ENCODE measurements at regions not wholly inside any gene's neighbourhood (a gene's known extent, or its start where the extent isn't known, plus 50 kb on each side); places are given as distances from the start of the nearest gene placed in this dataset.
A peak's percentile ranks its signal among the peaks of the same experiment; 100 is the strongest.

- DNase-seq = no peak
These were observed 105.8 kb upstream of the RIPOR2 start for GRCh38 chr6:25041485-25042035.

DNA sequence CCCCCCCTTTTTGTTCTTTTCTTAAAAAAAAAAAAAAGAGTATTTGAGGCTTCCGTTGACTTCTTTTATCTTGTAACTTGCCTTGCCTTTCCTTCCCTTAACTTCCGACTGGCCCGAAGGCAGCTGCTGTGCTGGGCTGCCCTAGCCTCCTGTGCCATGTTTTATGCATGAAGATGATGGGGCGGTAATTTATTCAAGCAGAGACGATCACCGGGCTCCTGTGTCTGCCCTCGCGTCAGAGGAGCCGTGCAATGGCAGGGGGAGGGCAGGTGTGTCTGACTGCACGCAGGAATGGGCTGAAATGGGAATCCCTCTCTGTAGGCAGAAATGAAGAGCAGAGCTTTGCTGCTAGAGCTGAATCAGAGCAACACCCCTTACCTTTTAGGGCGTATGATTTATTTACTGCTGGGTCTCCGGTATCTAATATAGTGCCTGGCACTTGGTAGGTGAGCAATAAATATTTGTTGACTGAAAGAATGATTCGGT is 106.3 kb upstream of the RIPOR2 start:
- no peak for DNase-seq

GRCh38 chr6:25042536-25042935 is 106.8 kb upstream of the RIPOR2 start:
- DNase-seq = no peak

DNA sequence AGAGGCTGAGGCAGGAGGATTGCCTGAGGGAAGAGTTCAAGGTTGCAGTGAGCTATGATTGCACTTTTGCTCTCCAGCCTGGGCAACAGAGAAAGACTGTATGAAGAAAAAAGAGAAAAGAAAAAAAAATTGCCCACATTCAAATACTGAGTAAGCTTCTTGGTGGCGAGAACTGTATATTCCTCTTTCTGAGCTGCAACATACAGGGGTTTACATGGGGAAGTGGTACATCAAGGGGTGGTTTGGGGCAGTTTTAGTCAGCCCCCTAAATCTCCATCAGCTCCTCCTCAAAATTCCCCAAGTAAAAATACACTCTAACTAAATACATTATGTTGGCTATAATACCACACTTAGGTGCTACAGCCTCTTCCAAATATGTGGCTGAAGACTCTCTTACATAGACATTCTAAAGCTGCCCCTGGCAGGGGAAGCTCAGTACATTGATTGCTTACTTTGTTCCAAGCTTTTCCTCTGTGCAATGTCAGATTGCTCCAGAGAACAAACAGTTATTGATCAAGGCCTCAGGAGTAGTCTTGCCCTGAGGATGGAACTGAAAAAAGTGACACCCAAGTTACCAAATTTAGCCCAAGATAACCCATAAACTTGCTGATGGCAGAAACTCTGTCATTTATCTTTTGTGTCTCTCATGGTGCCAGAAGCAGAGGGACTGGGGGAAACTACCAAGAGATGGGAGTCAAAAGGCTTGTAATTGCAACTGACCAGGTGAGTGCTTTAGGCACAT is 107.4 kb upstream of the RIPOR2 start:
- no peak for DNase-seq

DNA sequence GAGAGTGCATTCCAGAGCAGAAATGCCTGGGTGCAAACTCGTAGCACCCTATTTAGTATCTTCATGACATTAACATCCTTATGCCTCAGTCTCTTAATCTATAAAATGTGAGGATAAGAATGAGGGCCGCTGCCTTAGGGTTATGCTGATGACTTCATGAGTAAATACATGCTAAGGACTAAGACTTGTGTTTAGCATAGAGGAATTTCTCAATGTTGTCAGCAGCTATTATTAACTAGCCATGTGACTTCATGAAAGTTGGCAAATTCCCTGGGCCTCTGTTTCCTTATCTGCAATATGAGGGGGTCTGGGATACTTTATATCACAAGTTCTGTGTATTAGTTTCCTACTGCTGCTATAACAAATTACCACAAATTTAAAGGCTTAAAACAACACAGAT is 108.1 kb upstream of the RIPOR2 start:
- DNase-seq = no peak

DNA sequence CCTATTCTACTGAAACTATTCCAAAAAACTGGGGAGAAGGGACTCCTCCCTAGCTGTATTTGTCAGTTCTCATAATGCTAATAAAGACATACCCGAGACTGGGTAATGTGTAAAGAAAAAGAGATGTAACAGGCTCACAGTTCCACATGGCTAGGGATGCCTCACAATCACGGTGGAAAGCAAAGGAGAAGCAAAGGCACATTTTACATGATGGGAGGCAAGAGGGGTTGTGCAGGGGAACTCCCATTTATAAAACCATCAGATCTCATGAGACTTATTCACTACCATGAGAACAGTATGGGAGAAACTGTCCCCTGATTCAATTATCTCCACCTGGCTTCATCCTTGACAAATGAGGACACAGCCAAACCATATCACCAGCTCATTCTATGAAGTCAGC is 111.2 kb upstream of the RIPOR2 start:
- no peak for DNase-seq

GRCh38 chr6:25050356-25050755 is 114.6 kb upstream of the RIPOR2 start:
- DNase-seq = peak; percentile 30

GRCh38 chr6:25051083-25051482 is 115.3 kb upstream of the RIPOR2 start:
- no peak for DNase-seq

GRCh38 chr6:25052181-25052580 is 116.4 kb upstream of the RIPOR2 start:
- no peak for DNase-seq

- DNase-seq = no peak
These were observed 118.2 kb upstream of the RIPOR2 start for GRCh38 chr6:25053875-25054371.

- no peak for DNase-seq
These were observed 118.7 kb upstream of the RIPOR2 start for GRCh38 chr6:25054469-25054868.

- DNase-seq = no peak
These were observed 120.4 kb upstream of the RIPOR2 start for GRCh38 chr6:25056130-25056529.

GRCh38 chr6:25057111-25057905 is 121.5 kb upstream of the RIPOR2 start:
- no peak for DNase-seq

- no peak for DNase-seq
These were observed 122.7 kb upstream of the RIPOR2 start for GRCh38 chr6:25058441-25058840.

- no peak for DNase-seq
These were observed 123.2 kb upstream of the RIPOR2 start for GRCh38 chr6:25058941-25059340.

DNA sequence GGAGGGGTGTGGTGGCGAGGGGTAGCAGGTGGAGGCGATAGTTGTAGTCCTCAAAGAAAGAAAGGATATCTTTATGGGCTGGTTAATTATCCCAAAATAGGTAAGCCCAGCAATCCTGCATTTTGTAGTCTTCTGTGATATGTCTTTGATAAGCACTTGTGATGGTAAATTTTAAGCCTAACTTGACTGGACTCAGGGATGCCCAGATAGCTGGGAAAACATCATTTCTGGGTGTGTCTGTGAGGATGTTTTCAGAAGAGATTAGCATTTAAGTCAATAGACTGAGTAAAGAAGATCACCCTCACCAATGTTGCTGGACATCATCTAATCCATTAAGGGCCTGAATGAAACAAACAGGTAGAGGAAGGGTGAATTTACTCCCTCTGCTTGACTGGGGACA is 124.8 kb upstream of the RIPOR2 start:
- no peak for DNase-seq

- no peak for DNase-seq
These were observed 125.7 kb upstream of the RIPOR2 start for GRCh38 chr6:25061289-25061936.

DNA sequence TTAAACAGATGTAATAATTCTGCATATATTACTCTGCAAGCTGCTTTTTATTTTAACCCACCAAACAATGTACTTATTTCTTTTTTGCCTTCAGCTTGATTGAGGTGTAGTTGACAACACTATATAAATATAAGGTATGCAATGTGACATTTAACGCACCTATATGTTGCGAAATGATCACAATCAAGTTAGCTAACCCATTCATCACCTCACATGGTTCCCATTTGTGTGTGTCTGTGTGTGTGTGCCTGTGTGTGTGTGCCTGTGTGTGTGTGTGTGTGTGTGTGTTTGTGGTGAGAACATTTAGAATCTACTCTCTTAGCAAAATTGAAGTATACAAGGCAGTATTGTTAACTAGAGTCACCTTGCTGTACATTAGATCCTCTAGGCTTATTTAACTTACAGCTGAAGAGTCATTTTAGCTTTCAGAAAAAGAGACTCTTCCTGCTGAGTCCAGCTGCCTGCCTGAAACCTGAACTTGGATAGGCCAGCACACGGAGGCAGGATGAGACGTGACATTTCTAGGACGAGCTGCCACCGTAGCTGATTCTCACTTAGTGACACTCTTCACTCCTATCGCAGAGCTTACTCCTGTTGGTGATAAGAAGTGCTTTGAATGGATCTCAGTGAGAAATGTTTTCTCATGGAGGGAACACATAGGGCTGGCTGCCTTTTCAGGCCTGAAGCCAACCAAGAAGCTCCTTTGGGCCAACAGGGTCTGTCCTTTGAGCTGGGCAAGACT is 126.5 kb upstream of the RIPOR2 start:
- no peak for DNase-seq

DNA sequence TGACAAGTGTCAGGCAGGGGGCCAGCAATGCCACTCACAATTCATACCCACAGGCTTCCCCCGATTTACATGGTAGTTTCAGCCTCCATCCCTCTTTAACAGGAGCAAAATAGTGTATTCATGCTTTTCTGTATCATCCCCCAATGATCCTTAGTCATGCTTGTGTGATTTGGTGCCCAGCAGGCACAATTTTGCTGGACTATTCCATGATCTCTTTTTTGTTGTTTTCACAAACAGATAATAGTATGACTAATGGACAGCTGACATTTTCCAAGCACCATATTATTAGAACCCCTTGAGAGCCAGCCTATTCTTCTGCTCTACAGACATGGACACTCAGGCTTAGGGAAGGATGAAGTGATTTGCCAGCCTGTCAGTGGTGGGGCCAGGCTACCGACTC is 128.2 kb upstream of the RIPOR2 start:
- DNase-seq = no peak

GRCh38 chr6:25065666-25066065 is 129.9 kb upstream of the RIPOR2 start:
- DNase-seq = no peak

- DNase-seq = no peak
These were observed 130.8 kb upstream of the RIPOR2 start for GRCh38 chr6:25066593-25066992.

DNA sequence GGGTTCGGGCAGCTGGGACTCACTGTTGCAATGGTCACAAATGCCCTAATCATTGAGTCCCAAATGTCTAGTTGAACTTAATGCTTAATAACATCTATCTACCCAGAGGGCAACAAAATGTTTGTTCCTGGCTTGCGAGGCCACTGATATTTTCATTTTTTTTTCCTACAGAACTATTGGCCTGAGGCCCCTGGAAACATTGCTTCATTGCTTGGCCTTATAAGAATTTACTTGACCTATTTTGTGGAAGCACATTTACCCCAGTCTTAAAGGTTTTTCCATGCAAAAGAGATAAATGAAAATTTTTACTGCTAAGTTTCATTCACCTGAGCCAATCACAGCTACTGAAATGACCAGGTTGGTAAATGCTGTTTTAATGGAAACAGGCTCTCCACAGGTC is 133.1 kb upstream of the RIPOR2 start:
- DNase-seq = no peak
